ENCODE measurements at regions not wholly inside any gene's neighbourhood (a gene's known extent, or its start where the extent isn't known, plus 50 kb on each side); places are given as distances from the start of the nearest gene placed in this dataset.

DNA sequence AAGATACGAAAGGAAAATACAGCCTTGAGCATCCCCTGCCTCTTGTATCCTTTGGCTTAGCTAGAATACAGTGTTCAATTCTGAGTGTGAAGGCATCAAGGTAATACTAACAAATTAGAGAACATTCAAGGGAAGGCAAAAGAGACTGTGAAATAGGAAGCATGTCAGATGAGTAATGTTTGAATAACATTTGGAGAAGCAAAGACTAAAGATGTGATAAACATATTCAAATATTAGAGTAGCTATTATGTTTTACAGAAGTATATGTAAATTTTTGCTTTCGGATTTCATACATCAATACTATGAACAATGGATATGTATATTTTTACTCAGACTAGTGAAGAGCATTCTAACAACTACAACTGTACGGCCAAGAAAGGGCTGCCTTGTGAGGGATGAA lies 161.7 kb upstream of the FN1 start:
- no peaks in the 10 kb centered on the region for H4K20me1 ChIP-seq (replicated peaks in 1 of 2; ENCODE audit: control insufficient read depth in 1 of 2, insufficient read depth in 2 of 2, low read length in 2 of 2)
- no peaks in the 10 kb centered on the region for H3K36me3 ChIP-seq (ENCODE audit: control insufficient read depth in 2 of 4, insufficient read depth in 4 of 4, low read length in 3 of 4)
- no peak overlapping the region for H2BK5ac ChIP-seq (ENCODE audit: low read depth, low read length)
- no peak overlapping the region for H2BK15ac ChIP-seq (ENCODE audit: low read length)
- H4K91ac ChIP-seq (replicated peaks; ENCODE audit: insufficient read length, low read length): no peak overlapping the region
- H3K4me3 ChIP-seq (ENCODE audit: extremely low read depth in 1 of 4, insufficient read depth in 2 of 4, low read depth in 3 of 4, low read length in 4 of 4): no peak overlapping the region
- H3K9ac ChIP-seq (replicated peaks in 1 of 4; ENCODE audit: extremely low read depth in 1 of 4, low read depth in 3 of 4, low read length in 3 of 4): no peak overlapping the region
- no peak overlapping the region for H3K18ac ChIP-seq (ENCODE audit: extremely low read depth, low read length)
- no peaks in the 10 kb centered on the region for H3K4me1 ChIP-seq (replicated peaks in 1 of 4; ENCODE audit: control insufficient read depth in 3 of 4, insufficient read depth in 4 of 4, low read length in 3 of 4)
- no peaks in the 10 kb centered on the region for H3K79me1 ChIP-seq (ENCODE audit: low read depth, low read length)
- no peak overlapping the region for H3K27ac ChIP-seq (ENCODE audit: low read depth, low read length)
- H2AFZ ChIP-seq (ENCODE audit: low read length): no peak overlapping the region
- no peaks in the 10 kb centered on the region for H3K27me3 ChIP-seq (replicated peaks in 1 of 4; ENCODE audit: control insufficient read depth in 3 of 4, extremely low read depth in 1 of 4, insufficient read depth in 3 of 4, low read length in 3 of 4)
- H4K8ac ChIP-seq (ENCODE audit: extremely low read depth, insufficient read depth, low read length): no peak overlapping the region
- no peak overlapping the region for H3K4ac ChIP-seq (replicated peaks; ENCODE audit: insufficient read length, low read depth, low read length)
- 88% methylated on average over 3 of the region's 3 CpGs; no CpG with 5 or more reads in 1 of the 2 experiments for WGBS, 2 experiments (ENCODE audit: extremely low coverage in 1 of 2, insufficient coverage in 1 of 2, insufficient read length in 1 of 2, insufficient replicate concordance in 2 of 2, low coverage in 1 of 2, low lambda C conversion rate in 2 of 2, missing lambda C conversion rate in 1 of 2)
- H4K5ac ChIP-seq (ENCODE audit: insufficient read length, low read depth, low read length): no peak overlapping the region
- TF ChIP-seq CTBP2 (IDR thresholded peaks at IDR 0.05; ENCODE audit: borderline replicate concordance, insufficient read depth, insufficient read length, low read length) (no peak), PHF8 (conservative IDR thresholded peaks at IDR 0.05; ENCODE audit: low read depth, low read length) (no peak), CREB1 (IDR thresholded peaks at IDR 0.05) (no peak), POU5F1 (IDR thresholded peaks at IDR 0.05; ENCODE audit: low read depth, low read length) (no peak), GTF2F1 (IDR thresholded peaks at IDR 0.05; ENCODE audit: borderline replicate concordance, low read depth, low read length) (no peak), HDAC6 (IDR thresholded peaks at IDR 0.05; ENCODE audit: low read depth, low read length) (no peak), RFX5 (IDR thresholded peaks at IDR 0.05; ENCODE audit: borderline replicate concordance, low read depth, low read length) (no peak), KDM5A (IDR thresholded peaks at IDR 0.05; ENCODE audit: low read length) (no peak)
- TF ChIP-seq, protein P1, sequence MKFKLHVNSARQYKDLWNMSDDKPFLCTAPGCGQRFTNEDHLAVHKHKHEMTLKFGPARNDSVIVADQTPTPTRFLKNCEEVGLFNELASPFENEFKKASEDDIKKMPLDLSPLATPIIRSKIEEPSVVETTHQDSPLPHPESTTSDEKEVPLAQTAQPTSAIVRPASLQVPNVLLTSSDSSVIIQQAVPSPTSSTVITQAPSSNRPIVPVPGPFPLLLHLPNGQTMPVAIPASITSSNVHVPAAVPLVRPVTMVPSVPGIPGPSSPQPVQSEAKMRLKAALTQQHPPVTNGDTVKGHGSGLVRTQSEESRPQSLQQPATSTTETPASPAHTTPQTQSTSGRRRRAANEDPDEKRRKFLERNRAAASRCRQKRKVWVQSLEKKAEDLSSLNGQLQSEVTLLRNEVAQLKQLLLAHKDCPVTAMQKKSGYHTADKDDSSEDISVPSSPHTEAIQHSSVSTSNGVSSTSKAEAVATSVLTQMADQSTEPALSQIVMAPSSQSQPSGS (IDR thresholded peaks at IDR 0.05; ENCODE audit: low read length): no peak
- no peaks in the 10 kb centered on the region for H3K23me2 ChIP-seq (ENCODE audit: low read depth, low read length)
- POLR2A ChIA-PET (ENCODE audit: partially characterized antibody): no interaction called here
- no peak for FAIRE-seq
- no peak overlapping the region for H2BK120ac ChIP-seq (replicated peaks; ENCODE audit: low read depth, low read length)
- H3K23ac ChIP-seq (ENCODE audit: insufficient read length): no peak overlapping the region
- CTCF ChIA-PET (ENCODE audit: partially characterized antibody): interaction anchor here (1.1 kb wide), 1 partner anchor 231 kb away, joined by 3 read pairs; no protein-coding TSS in a partner anchor
- H3K79me2 ChIP-seq (ENCODE audit: control insufficient read depth in 1 of 2, insufficient read depth in 2 of 2, low read length in 2 of 2): no peaks in the 10 kb centered on the region
- H2BK12ac ChIP-seq (ENCODE audit: low read depth, low read length): no peak overlapping the region
- no peak overlapping the region for H3K14ac ChIP-seq (ENCODE audit: insufficient read length)
- no peaks in the 10 kb centered on the region for H3K9me3 ChIP-seq (ENCODE audit: insufficient read depth in 2 of 2, low read depth in 1 of 2, low read length in 1 of 2)
- no peak overlapping the region for H2AK5ac ChIP-seq (ENCODE audit: low read depth, low read length)
- DNase-seq (ENCODE audit: low read depth in 1 of 2, low spot score in 2 of 2): no peak
- H3K4me2 ChIP-seq (ENCODE audit: insufficient read depth in 1 of 2, low read depth in 2 of 2, low read length in 2 of 2): no peak overlapping the region
- H3K56ac ChIP-seq (replicated peaks; ENCODE audit: insufficient read length, low read depth, low read length): no peak overlapping the region
- no peak overlapping the region for H2BK20ac ChIP-seq (ENCODE audit: low read length)

All from H1 (cell line).